ENCODE measurements at regions not wholly inside any gene's neighbourhood (a gene's known extent, or its start where the extent isn't known, plus 50 kb on each side); places are given as distances from the start of the nearest gene placed in this dataset.
"Not testable (repeated sequence)": the region's sequence is repeated elsewhere in the genome, so short reads cannot be mapped to it uniquely, and the experiment has no call there.

- H2AFZ ChIP-seq (ENCODE audit: low read depth, low read length); H4K20me1 ChIP-seq (replicated peaks; ENCODE audit: control insufficient read depth, insufficient read depth, low read length); H3K27me3 ChIP-seq (ENCODE audit: control insufficient read depth in 2 of 2, insufficient read depth in 2 of 2, low read length in 2 of 2); H3K9me3 ChIP-seq (replicated peaks; ENCODE audit: control insufficient read depth, insufficient read depth, low read depth, low read length); H3K4me1 ChIP-seq (replicated peaks in 1 of 2; ENCODE audit: control insufficient read depth in 2 of 2, insufficient read depth in 2 of 2, low read length in 2 of 2); POLR2A ChIA-PET; H3K27ac ChIP-seq (ENCODE audit: extremely low read depth, low read depth, low read length); DNase-seq (ENCODE audit: extremely low read depth in 1 of 4, low spot score in 3 of 4); H3K79me2 ChIP-seq (ENCODE audit: control insufficient read depth, insufficient read depth, low read length); H3K4me2 ChIP-seq (ENCODE audit: insufficient read depth, low read length); CTCF ChIA-PET (ENCODE audit: low intra/inter-chr PET ratio); in situ Hi-C loops (cut with MboI); H3K9me1 ChIP-seq (ENCODE audit: control insufficient read depth, insufficient read depth, low read length); FAIRE-seq; H3K36me3 ChIP-seq (ENCODE audit: control insufficient read depth, insufficient read depth, low read length); BruUV-seq (replicated peaks); H3K4me3 ChIP-seq; ATAC-seq; intact Hi-C loops (cut with micrococcal nuclease); H3K9ac ChIP-seq (ENCODE audit: insufficient read depth in 1 of 2, low read depth in 2 of 2, low read length in 2 of 2): not testable (repeated sequence)
- peak; percentile 90 for TF ChIP-seq ZNF707 (CRISPR knock-in tag; conservative IDR thresholded peaks at IDR 0.05)
- WGBS (ENCODE audit: insufficient coverage, low coverage, missing lambda C conversion rate) = 0% methylated on average over 1 of the region's 1 CpG
Measured at GRCh38 chr11:21804523-21804922, 388.4 kb upstream of the ANO5 start.

- Histone ChIP-seq H3K79me2 (ENCODE audit: control insufficient read depth, insufficient read depth, low read length) (no peaks in the 10 kb centered on the region), H3K9me3 (replicated peaks; ENCODE audit: control insufficient read depth, insufficient read depth, low read depth, low read length) (no peaks in the 10 kb centered on the region), H4K20me1 (replicated peaks; ENCODE audit: control insufficient read depth, insufficient read depth, low read length) (no peaks in the 10 kb centered on the region), H3K4me2 (ENCODE audit: insufficient read depth, low read length) (no peak overlapping the region), H2AFZ (ENCODE audit: low read depth, low read length) (no peak overlapping the region), H3K36me3 (ENCODE audit: control insufficient read depth, insufficient read depth, low read length) (no peaks in the 10 kb centered on the region), H3K27ac (ENCODE audit: extremely low read depth, low read depth, low read length) (no peak overlapping the region), H3K9ac (ENCODE audit: insufficient read depth in 1 of 2, low read depth in 2 of 2, low read length in 2 of 2) (no peak overlapping the region), H3K4me1 (replicated peaks in 1 of 2; ENCODE audit: control insufficient read depth in 2 of 2, insufficient read depth in 2 of 2, low read length in 2 of 2) (no peaks in the 10 kb centered on the region), H3K9me1 (ENCODE audit: control insufficient read depth, insufficient read depth, low read length) (no peaks in the 10 kb centered on the region), H3K27me3 (ENCODE audit: control insufficient read depth in 2 of 2, insufficient read depth in 2 of 2, low read length in 2 of 2) (no peaks in the 10 kb centered on the region), H3K4me3 (no peak overlapping the region)
- WGBS (ENCODE audit: insufficient coverage, low coverage, missing lambda C conversion rate) = 0% methylated on average over 1 of the region's 1 CpG
- FAIRE-seq (no peak), DNase-seq (ENCODE audit: extremely low read depth in 1 of 4, low spot score in 3 of 4) (no peak), ATAC-seq (no peak)
- no TSS peak for BruUV-seq (replicated peaks)
- CTCF ChIA-PET (ENCODE audit: low intra/inter-chr PET ratio) = no interaction called here
- in situ Hi-C loops (cut with MboI) (no loop called here), intact Hi-C loops (cut with micrococcal nuclease) (no loop called here)
- POLR2A ChIA-PET = no interaction called here
- no peak for TF ChIP-seq NFATC3 (IDR thresholded peaks at IDR 0.05)
- no peak for TF ChIP-seq HIVEP1 (CRISPR knock-in tag; IDR thresholded peaks at IDR 0.05)
- no peak for TF ChIP-seq ELF4 (CRISPR knock-in tag; IDR thresholded peaks at IDR 0.05)
- TF ChIP-seq UBTF (IDR thresholded peaks at IDR 0.05; ENCODE audit: borderline replicate concordance in 1 of 2, low read depth in 2 of 2, low read length in 2 of 2) = no peak
- no peak for TF ChIP-seq DDX20 (tag; IDR thresholded peaks at IDR 0.05; ENCODE audit: low read depth)
- TF ChIP-seq ZNF232 (CRISPR knock-in tag; IDR thresholded peaks at IDR 0.05) = no peak
- TF ChIP-seq PREB (CRISPR knock-in tag; IDR thresholded peaks at IDR 0.05) = no peak
- TF ChIP-seq, protein P1, sequence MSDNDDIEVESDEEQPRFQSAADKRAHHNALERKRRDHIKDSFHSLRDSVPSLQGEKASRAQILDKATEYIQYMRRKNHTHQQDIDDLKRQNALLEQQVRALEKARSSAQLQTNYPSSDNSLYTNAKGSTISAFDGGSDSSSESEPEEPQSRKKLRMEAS (CRISPR knock-in tag; IDR thresholded peaks at IDR 0.05) = no peak
- TF ChIP-seq PRMT5 (CRISPR knock-in tag; IDR thresholded peaks at IDR 0.05) = no peak
Measured at GRCh38 chr11:21806508-21806907, 386.4 kb upstream of the ANO5 start.
